ENCODE measurements at regions not wholly inside any gene's neighbourhood (a gene's known extent, or its start where the extent isn't known, plus 50 kb on each side); places are given as distances from the start of the nearest gene placed in this dataset.

DNA sequence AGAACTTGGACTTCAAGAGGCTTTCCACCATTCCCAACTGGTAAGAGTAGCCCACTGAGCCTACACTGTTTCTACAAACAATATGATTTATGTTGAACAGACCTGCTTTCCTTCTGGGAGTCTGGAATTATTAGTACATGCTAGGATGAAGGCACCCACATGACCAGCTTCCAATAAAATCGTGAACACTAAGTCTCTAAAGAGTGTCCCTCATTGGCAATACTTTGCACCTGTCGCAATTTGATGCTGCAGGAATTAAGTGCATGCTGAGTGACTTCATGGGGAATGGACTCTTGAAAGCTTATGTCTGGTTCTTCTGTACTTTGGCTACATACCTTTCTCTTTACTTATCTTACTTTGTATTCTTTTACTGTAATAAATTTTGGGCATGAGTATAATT is 305.2 kb upstream of the GHITM start:
- TF ChIP-seq, protein P1, sequence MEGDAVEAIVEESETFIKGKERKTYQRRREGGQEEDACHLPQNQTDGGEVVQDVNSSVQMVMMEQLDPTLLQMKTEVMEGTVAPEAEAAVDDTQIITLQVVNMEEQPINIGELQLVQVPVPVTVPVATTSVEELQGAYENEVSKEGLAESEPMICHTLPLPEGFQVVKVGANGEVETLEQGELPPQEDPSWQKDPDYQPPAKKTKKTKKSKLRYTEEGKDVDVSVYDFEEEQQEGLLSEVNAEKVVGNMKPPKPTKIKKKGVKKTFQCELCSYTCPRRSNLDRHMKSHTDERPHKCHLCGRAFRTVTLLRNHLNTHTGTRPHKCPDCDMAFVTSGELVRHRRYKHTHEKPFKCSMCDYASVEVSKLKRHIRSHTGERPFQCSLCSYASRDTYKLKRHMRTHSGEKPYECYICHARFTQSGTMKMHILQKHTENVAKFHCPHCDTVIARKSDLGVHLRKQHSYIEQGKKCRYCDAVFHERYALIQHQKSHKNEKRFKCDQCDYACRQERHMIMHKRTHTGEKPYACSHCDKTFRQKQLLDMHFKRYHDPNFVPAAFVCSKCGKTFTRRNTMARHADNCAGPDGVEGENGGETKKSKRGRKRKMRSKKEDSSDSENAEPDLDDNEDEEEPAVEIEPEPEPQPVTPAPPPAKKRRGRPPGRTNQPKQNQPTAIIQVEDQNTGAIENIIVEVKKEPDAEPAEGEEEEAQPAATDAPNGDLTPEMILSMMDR (IDR thresholded peaks at IDR 0.05; ENCODE audit: insufficient read depth, low read length, poor library complexity, severe bottlenecking), result no peak
- no peak for TF ChIP-seq EZH2phosphoT487 (conservative IDR thresholded peaks at IDR 0.05; ENCODE audit: low read length)

All from SU-DHL-6 (cell line).